OCI-LY3 (cell line): ENCODE measurements at regions not wholly inside any gene's neighbourhood (a gene's known extent, or its start where the extent isn't known, plus 50 kb on each side); places are given as distances from the start of the nearest gene placed in this dataset.

Source experiments
- H2AFZ ChIP-seq: fragments of 200-600, 300-600 bp; shearing (Covaris generic); 2 replicates; pipeline ENCODE4 v1.6.0; 2014; ENCODE audit warnings: antibody characterized with exemption, low read depth, low read length
- H3K27ac ChIP-seq: fragments of 200-600, 300-600 bp; sonication (generic); 2 replicates; pipeline ENCODE4 v1.5.1; 2014; ENCODE audit warnings: mild to moderate bottlenecking, low read length, moderate library complexity, mixed read lengths
- H3K27me3 ChIP-seq: fragments of 200-600, 300-600 bp; sonication (generic); 2 replicates; pipeline ENCODE4 v1.6.1; 2014; ENCODE audit warnings: low read depth, low read length, mixed read lengths
- H3K36me3 ChIP-seq: fragments of 200-600, 300-600 bp; sonication (generic); replicated peaks from 2 replicates; pipeline ENCODE3; 2014; ENCODE audit warnings: low read depth, low read length, mixed read lengths
- H3K4me1 ChIP-seq: fragments of 300-600, 200-600 bp; sonication (generic); 2 replicates; pipeline ENCODE4 v1.6.1; 2014; ENCODE audit warnings: low read length, mixed read lengths
- H3K4me2 ChIP-seq: fragments of 200-600, 300-600 bp; sonication (generic); 2 replicates; pipeline ENCODE4 v1.6.1; 2014; ENCODE audit warnings: low read length, mixed read lengths
- H3K4me3 ChIP-seq: fragments of 300-600, 200-600 bp; sonication (generic); 2 replicates; pipeline ENCODE4 v1.5.1; 2014; ENCODE audit warnings: antibody characterized with exemption, mild to moderate bottlenecking, low read length, moderate library complexity
- H3K79me2 ChIP-seq: fragments of 300-600, 200-600 bp; shearing (Covaris generic); 2 replicates; pipeline ENCODE4 v1.6.1; 2014; ENCODE audit warnings: mild to moderate bottlenecking, low read length, mixed read lengths
- H3K9ac ChIP-seq: fragments of 300-600, 200-600 bp; shearing (Covaris generic); 2 replicates; pipeline ENCODE4 v1.6.0; 2014; ENCODE audit warnings: mild to moderate bottlenecking, low read length, moderate library complexity
- H3K9me3 ChIP-seq: fragments of 200-600, 300-600 bp; shearing (Covaris generic); 2 replicates; pipeline ENCODE4 v1.6.1; 2014; ENCODE audit warnings: low read length, mixed read lengths; ENCODE audit not compliant: insufficient read depth
- H4K20me1 ChIP-seq: fragments of 200-600, 300-600 bp; sonication (generic); 2 replicates; pipeline ENCODE4 v1.6.1; 2016; ENCODE audit warnings: low read length, mixed read lengths; ENCODE audit not compliant: insufficient read depth
- EZH2phosphoT487 ChIP-seq: fragments of 200-600 bp; shearing (Covaris generic); IDR thresholded peaks from 2 replicates; pipeline ENCODE4 v1.6.1; 2018; ENCODE audit warnings: antibody characterized with exemption, mixed run types, low read depth
- TF ChIP-seq, protein P1 (sequence below): fragments of 200-600, 300-600 bp; sonication (generic); IDR thresholded peaks from 2 replicates; pipeline ENCODE4 v1.5.1; 2014; ENCODE audit warnings: antibody characterized with exemption, low read length, low read depth

DNA sequence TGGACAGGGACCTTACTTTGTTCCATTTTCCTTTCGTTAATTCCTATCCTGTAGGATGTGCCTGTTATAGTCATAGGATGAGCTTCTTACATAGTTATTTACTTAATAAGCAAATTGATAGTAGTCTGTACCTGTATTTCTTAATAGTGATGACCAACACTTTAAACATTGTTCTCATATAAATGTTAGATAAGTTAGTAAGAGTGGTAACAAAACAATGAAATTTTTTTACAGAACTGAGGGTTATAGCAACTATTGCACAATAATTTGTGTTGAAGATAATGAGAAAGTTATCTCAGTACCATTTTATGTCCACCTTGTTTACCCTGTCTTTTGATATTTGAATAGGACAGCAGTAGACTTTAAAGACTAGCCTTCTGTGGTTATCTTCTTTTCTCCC, 162.9 kb upstream of the ELL2 start:
- no peak overlapping the region for H3K4me3 ChIP-seq
- no peaks in the 10 kb centered on the region for H3K79me2 ChIP-seq
- H3K9me3 ChIP-seq, result no peaks in the 10 kb centered on the region
- no peak overlapping the region for H3K4me2 ChIP-seq
- no peak overlapping the region for H2AFZ ChIP-seq
- H3K27me3 ChIP-seq, result no peaks in the 10 kb centered on the region
- no peaks in the 10 kb centered on the region for H3K36me3 ChIP-seq
- no peak overlapping the region for H3K9ac ChIP-seq
- no peak overlapping the region for H3K27ac ChIP-seq
- TF ChIP-seq, protein P1, sequence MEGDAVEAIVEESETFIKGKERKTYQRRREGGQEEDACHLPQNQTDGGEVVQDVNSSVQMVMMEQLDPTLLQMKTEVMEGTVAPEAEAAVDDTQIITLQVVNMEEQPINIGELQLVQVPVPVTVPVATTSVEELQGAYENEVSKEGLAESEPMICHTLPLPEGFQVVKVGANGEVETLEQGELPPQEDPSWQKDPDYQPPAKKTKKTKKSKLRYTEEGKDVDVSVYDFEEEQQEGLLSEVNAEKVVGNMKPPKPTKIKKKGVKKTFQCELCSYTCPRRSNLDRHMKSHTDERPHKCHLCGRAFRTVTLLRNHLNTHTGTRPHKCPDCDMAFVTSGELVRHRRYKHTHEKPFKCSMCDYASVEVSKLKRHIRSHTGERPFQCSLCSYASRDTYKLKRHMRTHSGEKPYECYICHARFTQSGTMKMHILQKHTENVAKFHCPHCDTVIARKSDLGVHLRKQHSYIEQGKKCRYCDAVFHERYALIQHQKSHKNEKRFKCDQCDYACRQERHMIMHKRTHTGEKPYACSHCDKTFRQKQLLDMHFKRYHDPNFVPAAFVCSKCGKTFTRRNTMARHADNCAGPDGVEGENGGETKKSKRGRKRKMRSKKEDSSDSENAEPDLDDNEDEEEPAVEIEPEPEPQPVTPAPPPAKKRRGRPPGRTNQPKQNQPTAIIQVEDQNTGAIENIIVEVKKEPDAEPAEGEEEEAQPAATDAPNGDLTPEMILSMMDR, result no peak
- no peak for TF ChIP-seq EZH2phosphoT487
- no peaks in the 10 kb centered on the region for H3K4me1 ChIP-seq
- H4K20me1 ChIP-seq, result no peaks in the 10 kb centered on the region

DNA sequence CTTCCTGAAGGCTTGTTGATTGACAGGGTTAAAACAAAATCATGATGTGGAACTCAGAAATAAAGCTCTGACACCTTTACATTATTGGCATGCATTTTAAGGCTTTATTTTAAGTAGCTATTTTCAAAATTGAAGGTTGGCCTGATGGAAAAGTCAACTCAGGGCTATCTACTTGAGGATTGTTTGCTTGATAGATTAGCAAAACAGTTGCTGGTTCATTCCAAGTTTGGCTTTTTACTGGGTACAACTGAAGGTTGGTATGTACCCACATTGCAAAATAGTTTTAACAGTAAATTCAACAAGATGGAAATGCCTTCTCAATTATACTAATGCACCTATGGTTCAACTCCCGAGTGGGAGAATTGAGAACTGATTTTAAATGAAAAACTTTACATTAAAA, 161.8 kb upstream of the ELL2 start:
- Histone ChIP-seq H3K27me3 (no peaks in the 10 kb centered on the region), H3K36me3 (no peaks in the 10 kb centered on the region), H3K9ac (no peak overlapping the region), H3K9me3 (no peaks in the 10 kb centered on the region), H3K27ac (no peak overlapping the region), H2AFZ (no peak overlapping the region), H3K4me1 (no peaks in the 10 kb centered on the region), H4K20me1 (no peaks in the 10 kb centered on the region), H3K4me3 (no peak overlapping the region), H3K79me2 (no peaks in the 10 kb centered on the region), H3K4me2 (no peak overlapping the region)
- no peak for TF ChIP-seq EZH2phosphoT487
- TF ChIP-seq, protein P1, result no peak

DNA sequence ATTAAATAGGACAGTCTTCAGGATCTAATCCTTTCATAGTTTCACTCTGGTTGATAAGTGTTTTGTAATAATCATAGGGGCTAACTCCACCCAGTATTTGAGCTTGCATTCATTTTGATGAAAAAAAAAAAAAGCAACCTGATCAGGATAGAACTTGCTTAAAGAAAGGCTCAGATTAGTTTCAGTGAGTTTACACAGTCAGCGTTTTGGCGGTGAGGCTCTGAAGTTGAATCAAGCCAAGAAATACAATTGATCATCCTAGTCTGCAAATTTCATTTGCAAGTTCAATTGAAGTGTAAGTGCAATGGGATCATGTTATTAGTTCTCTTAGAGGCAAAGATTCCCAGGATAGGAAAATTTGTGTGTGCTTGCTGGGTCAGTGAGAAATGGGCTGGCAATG, 159.7 kb upstream of the ELL2 start:
- H3K4me2 ChIP-seq, result no peak overlapping the region
- no peak overlapping the region for H3K4me3 ChIP-seq
- no peaks in the 10 kb centered on the region for H3K4me1 ChIP-seq
- no peaks in the 10 kb centered on the region for H3K27me3 ChIP-seq
- no peaks in the 10 kb centered on the region for H3K9me3 ChIP-seq
- no peak overlapping the region for H3K27ac ChIP-seq
- no peak for TF ChIP-seq EZH2phosphoT487
- TF ChIP-seq, protein P1, result no peak
- no peaks in the 10 kb centered on the region for H3K79me2 ChIP-seq
- no peaks in the 10 kb centered on the region for H4K20me1 ChIP-seq
- H3K36me3 ChIP-seq, result no peaks in the 10 kb centered on the region
- H3K9ac ChIP-seq, result no peak overlapping the region
- no peak overlapping the region for H2AFZ ChIP-seq

DNA sequence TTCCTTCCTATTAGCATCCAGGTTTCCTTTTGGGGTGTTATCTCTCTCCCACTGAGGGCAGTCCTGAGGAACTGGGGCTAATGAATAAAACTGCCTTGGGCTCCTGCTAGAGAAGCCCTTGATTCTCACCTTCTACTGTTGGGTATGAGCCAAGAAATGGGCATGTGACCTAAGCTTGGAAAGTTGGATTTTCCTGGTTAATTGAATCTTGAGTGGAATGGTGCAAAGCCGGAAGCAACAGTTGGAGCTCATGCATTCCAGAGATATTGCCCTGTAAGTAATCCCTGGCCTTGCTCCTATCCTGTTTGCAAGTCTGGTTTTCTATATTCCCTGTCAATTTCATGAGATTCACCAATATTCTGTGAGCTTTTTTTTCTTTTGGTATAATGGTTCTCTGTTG, 158.5 kb upstream of the ELL2 start:
- H3K4me2 ChIP-seq, result no peak overlapping the region
- H3K27me3 ChIP-seq, result no peaks in the 10 kb centered on the region
- no peaks in the 10 kb centered on the region for H3K9me3 ChIP-seq
- no peaks in the 10 kb centered on the region for H3K4me1 ChIP-seq
- no peaks in the 10 kb centered on the region for H3K36me3 ChIP-seq
- no peak overlapping the region for H3K27ac ChIP-seq
- no peak overlapping the region for H3K9ac ChIP-seq
- H4K20me1 ChIP-seq, result no peaks in the 10 kb centered on the region
- no peak overlapping the region for H3K4me3 ChIP-seq
- TF ChIP-seq EZH2phosphoT487, result no peak
- TF ChIP-seq, protein P1, result no peak
- H3K79me2 ChIP-seq, result no peaks in the 10 kb centered on the region
- H2AFZ ChIP-seq, result no peak overlapping the region
